ENCODE measurements at regions not wholly inside any gene's neighbourhood (a gene's known extent, or its start where the extent isn't known, plus 50 kb on each side); places are given as distances from the start of the nearest gene placed in this dataset.

GRCh38 chr18:73040247-73040646 is 172.5 kb upstream of the NETO1 start:
- TF ChIP-seq CTCF (IDR thresholded peaks at IDR 0.05) (no peak), POLR2A (IDR thresholded peaks at IDR 0.05) (no peak)

Data from thyroid gland (tissue), 4 donors.